GM08714 (cell line): ENCODE measurements at regions not wholly inside any gene's neighbourhood (a gene's known extent, or its start where the extent isn't known, plus 50 kb on each side); places are given as distances from the start of the nearest gene placed in this dataset.

Experiments
- H3K4me3 ChIP-seq: fragments of 200-500 bp; sonication (Bioruptor generic); 2 replicates; pipeline ENCODE4 v1.5.1; 2014; ENCODE audit warnings: mild to moderate bottlenecking, low read length, inconsistent platforms
- ZNF274 ChIP-seq: IDR thresholded peaks from 2 replicates; pipeline ENCODE4 v1.6.1; 2012; ENCODE audit warnings: mild to moderate bottlenecking, low read depth, low read length

- no peak for TF ChIP-seq ZNF274
- no peak overlapping the region for H3K4me3 ChIP-seq
Observed at GRCh38 chr4:3343358-3343757, 50.5 kb downstream of the RGS12 start.

GRCh38 chr4:3344104-3344503 lies 51.3 kb downstream of the RGS12 start:
- no peak for TF ChIP-seq ZNF274

GRCh38 chr4:3344596-3344995 lies 51.8 kb downstream of the RGS12 start:
- TF ChIP-seq ZNF274: no peak
- no peak overlapping the region for H3K4me3 ChIP-seq

More at GRCh38 chr4:3344104-3344503, 51.3 kb downstream of the RGS12 start:
- H3K4me3 ChIP-seq: no peak overlapping the region

- H3K4me3 ChIP-seq: no peak overlapping the region
- no peak for TF ChIP-seq ZNF274
Observed at GRCh38 chr4:3345384-3345783, 52.6 kb downstream of the RGS12 start.

GRCh38 chr4:3346146-3346545 lies 53.3 kb downstream of the RGS12 start:
- H3K4me3 ChIP-seq: no peak overlapping the region
- no peak for TF ChIP-seq ZNF274

- TF ChIP-seq ZNF274: no peak
- H3K4me3 ChIP-seq: no peak overlapping the region
Observed at GRCh38 chr4:3347871-3348270, 55.0 kb downstream of the RGS12 start.

- no peak for TF ChIP-seq ZNF274
- no peak overlapping the region for H3K4me3 ChIP-seq
Observed at GRCh38 chr4:3348621-3349020, 55.8 kb downstream of the RGS12 start.

- H3K4me3 ChIP-seq: no peak overlapping the region
- no peak for TF ChIP-seq ZNF274
Observed at GRCh38 chr4:3349116-3349515, 56.3 kb downstream of the RGS12 start.

- no peak for TF ChIP-seq ZNF274
- H3K4me3 ChIP-seq: no peak overlapping the region
Observed at GRCh38 chr4:3351997-3352396, 59.2 kb downstream of the RGS12 start.

- no peak overlapping the region for H3K4me3 ChIP-seq
- TF ChIP-seq ZNF274: no peak
Observed at GRCh38 chr4:3352505-3352904, 59.7 kb downstream of the RGS12 start.

GRCh38 chr4:3352941-3353594 lies 60.2 kb downstream of the RGS12 start:
- no peak for TF ChIP-seq ZNF274
- H3K4me3 ChIP-seq: no peak overlapping the region

- no peak overlapping the region for H3K4me3 ChIP-seq
Observed at GRCh38 chr4:3353752-3354454, 61.1 kb downstream of the RGS12 start.

GRCh38 chr4:3354455-3354811 lies 61.6 kb downstream of the RGS12 start:
- no peak for TF ChIP-seq ZNF274
- no peak overlapping the region for H3K4me3 ChIP-seq

More at GRCh38 chr4:3353752-3354454, 61.1 kb downstream of the RGS12 start:
- TF ChIP-seq ZNF274: no peak

GRCh38 chr4:3355266-3355748 lies 62.5 kb downstream of the RGS12 start:
- no peak overlapping the region for H3K4me3 ChIP-seq
- no peak for TF ChIP-seq ZNF274

- no peak for TF ChIP-seq ZNF274
- H3K4me3 ChIP-seq: no peak overlapping the region
Observed at GRCh38 chr4:3358656-3359055, 65.8 kb downstream of the RGS12 start.

GRCh38 chr4:3360777-3361176 lies 68.0 kb downstream of the RGS12 start:
- no peak for TF ChIP-seq ZNF274
- H3K4me3 ChIP-seq: no peak overlapping the region

- no peak for TF ChIP-seq ZNF274
- no peak overlapping the region for H3K4me3 ChIP-seq
Observed at GRCh38 chr4:3361406-3361805, 68.6 kb downstream of the RGS12 start.
